Epithelial cell of esophagus (primary cell): ENCODE measurements at regions not wholly inside any gene's neighbourhood (a gene's known extent, or its start where the extent isn't known, plus 50 kb on each side); places are given as distances from the start of the nearest gene placed in this dataset.
A peak's percentile ranks its signal among the peaks of the same experiment; 100 is the strongest.
"Not testable (repeated sequence)": the region's sequence is repeated elsewhere in the genome, so short reads cannot be mapped to it uniquely, and the experiment has no call there.

ENCODE experiments used
- DNase-seq: peaks from one replicate; pipeline ENCODE4 v3.0.0; 2010; ENCODE audit warnings: low read depth
- H3K4me3 ChIP-seq: 2 replicates; pipeline ENCODE4 v1.5.1; 2011; ENCODE audit warnings: mild to moderate bottlenecking, low read length, control low read depth
- TF ChIP-seq, protein P1 (sequence below): IDR thresholded peaks from 2 replicates; pipeline ENCODE4 v1.5.1; 2011; ENCODE audit warnings: low read depth, mild to moderate bottlenecking, low read length, control low read depth, inconsistent platforms; ENCODE audit not compliant: insufficient read depth; ENCODE audit errors: missing control alignments

DNA sequence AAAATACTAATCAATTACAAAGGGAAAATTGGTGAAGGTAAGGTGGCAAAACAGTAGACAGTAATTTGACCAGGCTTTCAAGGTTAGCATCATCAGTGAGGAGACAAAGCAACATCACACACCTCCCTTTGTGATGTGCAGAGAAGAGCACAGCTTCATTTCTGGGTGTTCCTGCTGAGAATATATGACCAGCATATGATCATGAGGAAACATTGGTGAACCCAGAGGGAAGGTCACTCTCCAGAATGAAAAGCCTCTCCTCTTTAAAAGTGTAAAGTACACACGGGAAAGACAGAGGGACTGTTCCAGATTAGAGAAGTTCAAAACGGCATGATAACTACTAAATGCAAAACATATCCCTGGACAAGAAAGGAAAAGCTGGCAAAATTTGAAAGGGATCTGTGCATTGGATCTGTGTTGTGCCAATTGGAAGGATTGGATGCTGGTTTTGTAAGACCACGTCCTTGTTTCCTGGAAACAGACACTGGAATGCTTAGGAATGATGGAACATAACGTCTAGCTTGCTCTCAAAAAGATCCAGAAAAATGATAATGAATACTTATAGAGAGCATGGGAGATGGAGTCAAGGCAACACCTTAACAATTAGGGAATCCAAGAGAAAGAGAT lies 80.6 kb upstream of the MITF start:
- TF ChIP-seq, protein P1, sequence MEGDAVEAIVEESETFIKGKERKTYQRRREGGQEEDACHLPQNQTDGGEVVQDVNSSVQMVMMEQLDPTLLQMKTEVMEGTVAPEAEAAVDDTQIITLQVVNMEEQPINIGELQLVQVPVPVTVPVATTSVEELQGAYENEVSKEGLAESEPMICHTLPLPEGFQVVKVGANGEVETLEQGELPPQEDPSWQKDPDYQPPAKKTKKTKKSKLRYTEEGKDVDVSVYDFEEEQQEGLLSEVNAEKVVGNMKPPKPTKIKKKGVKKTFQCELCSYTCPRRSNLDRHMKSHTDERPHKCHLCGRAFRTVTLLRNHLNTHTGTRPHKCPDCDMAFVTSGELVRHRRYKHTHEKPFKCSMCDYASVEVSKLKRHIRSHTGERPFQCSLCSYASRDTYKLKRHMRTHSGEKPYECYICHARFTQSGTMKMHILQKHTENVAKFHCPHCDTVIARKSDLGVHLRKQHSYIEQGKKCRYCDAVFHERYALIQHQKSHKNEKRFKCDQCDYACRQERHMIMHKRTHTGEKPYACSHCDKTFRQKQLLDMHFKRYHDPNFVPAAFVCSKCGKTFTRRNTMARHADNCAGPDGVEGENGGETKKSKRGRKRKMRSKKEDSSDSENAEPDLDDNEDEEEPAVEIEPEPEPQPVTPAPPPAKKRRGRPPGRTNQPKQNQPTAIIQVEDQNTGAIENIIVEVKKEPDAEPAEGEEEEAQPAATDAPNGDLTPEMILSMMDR = no peak
- no peak overlapping the region for H3K4me3 ChIP-seq
- DNase-seq = no peak

DNA sequence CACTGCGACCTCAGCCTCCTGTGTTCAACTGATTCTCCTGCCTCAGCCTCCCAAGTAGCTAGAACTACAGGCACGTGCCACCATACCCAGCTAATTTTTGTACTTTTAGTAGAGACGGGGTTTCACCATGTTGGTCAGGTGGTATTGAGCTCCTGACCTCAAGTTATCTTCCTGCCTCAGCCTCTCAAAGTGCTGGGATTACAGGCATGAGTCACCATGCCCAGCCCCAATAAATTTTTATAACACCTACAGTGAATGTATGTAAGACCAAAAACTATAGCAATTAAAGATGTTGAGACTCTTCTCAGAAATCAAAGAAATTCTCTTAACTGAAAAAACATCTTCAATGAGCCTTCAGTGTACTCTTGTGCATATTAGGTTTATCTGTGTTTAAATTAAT lies 82.2 kb upstream of the MITF start:
- DNase-seq, H3K4me3 ChIP-seq: not testable (repeated sequence)

DNA sequence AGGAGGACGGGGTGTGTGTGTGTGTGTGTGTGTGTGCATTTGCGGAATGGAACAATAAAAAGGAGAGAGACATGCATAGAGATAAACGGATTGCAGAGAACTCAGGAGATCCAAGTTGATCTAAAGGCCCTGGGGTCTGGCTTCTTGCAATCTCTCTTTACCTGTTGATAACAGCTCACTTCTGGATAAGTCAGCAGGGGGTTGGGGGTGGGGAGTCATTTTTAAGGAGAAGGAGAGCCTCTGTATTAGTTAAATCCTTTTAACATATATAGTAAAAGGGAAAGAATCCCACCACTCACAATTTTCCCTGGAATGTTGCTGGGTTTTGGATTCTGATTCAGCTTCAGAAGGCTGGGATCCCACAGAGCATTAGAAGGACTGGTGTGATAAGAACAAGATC lies 87.5 kb upstream of the MITF start:
- no peak for DNase-seq
- TF ChIP-seq, protein P1 = no peak

DNA sequence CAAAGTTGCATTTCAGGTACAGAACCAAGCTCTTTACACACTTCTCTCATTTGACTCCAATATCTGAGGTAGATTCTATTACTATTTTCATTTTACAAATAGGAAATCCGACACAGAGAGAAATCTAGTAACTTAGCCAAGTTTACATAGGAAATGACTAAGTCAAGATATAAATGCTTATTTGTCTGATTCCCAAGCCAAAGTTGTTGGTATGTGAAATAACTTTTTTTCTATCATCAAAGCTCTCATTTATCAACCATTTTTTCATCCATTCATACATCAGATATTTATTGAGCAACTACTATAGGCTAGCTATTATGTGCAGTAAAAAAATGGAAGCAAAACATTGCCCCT lies 89.2 kb upstream of the MITF start:
- TF ChIP-seq, protein P1 = no peak
- no peak overlapping the region for H3K4me3 ChIP-seq
- DNase-seq = no peak

More for the DNA sequence above, 87.5 kb upstream of the MITF start:
- no peak overlapping the region for H3K4me3 ChIP-seq

DNA sequence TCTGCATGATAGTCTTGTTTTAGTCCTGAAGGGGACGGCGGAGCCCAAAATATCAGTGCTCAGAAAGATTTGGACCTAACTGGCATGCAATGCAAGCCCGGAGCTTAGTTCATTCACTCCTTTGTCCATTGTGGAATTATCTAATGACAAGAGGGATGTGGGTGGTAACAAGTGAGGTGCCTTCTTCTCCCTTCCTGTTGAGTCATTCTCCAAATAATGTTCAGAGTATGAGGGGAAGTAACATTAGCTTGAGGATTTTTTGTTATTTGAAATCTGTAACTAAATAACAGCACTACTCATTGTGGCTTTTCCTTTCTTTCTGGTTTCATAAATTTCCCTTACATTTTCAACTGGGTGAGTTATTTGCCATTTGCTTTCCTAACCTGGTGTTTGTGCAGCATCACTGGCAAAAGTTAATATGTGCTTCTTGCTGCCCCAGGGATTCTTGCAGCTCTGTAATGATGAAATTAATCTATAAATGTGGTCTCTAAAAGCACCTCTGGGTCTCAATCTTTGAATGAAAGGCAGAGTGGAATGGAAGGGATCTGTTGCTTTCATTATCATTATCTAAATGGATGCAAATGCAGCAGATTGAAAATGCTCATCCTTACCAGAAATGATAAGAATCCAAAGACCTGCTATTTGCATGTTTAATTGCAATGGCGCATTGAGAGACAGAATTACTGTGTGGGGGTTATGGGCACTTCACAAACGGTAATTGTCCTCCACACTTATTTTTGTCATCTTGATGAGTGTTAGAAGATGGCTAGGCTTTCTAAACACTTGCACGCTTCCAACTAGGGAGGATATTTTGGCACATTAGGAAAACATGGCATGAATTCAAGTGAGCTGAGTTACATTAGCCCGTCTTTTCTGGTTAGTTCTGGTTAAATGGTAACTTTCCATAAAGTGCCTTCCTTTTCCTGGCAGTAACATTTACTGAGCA lies 89.9 kb upstream of the MITF start:
- DNase-seq = peak; percentile 54
- TF ChIP-seq, protein P1 = no peak
- H3K4me3 ChIP-seq = no peak overlapping the region

DNA sequence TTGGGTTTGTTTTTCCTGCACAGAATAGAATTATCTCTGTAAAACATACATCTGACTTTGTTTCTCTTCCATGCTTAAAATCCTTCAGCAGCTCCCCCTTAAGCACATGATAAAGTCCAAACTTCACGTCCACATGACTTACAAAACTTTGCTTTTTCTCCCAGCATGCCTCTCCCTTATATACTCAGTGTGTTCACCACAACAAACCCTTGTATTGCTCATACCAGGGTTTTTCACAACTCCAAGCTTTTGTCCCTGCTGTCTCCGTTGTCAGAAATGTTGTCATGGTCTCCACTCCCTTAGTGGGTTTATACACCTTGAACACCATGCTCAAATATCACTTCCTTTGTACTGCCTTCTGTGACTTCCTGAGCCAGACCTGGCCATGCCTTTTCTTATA lies 91.1 kb upstream of the MITF start:
- DNase-seq = peak; percentile 7
- H3K4me3 ChIP-seq = no peak overlapping the region
- TF ChIP-seq, protein P1 = no peak

DNA sequence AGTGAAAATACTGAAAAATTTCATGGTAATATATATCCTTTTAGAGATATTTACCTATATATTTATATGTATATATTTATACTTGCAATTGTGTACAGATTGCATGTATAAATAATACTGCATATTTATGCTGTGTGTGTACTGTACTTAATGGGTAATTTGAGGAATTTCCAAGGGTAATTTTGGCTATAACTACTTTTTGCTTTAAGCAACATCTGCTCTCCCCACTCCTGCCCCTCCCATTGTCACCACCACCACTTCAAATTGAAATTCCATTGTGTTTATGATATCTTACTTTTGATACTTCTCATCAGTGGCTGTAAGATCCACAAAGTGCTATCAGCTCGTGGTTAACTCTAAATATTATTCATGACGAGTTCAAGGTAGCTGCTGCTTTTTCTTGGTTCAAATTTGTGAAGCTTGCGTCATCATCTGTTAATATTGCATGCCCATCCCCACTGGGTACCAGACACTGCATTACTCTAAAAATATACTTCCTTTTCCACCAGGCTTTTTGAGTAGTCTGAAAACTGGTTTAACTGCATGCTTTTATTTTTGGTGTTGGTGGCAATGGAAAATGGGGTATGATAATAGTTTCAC lies 91.7 kb upstream of the MITF start:
- TF ChIP-seq, protein P1 = no peak
- H3K4me3 ChIP-seq = no peak overlapping the region
- no peak for DNase-seq
